GM18505 (cell line): ENCODE measurements at regions not wholly inside any gene's neighbourhood (a gene's known extent, or its start where the extent isn't known, plus 50 kb on each side); places are given as distances from the start of the nearest gene placed in this dataset.

Source experiments
- ATAC-seq: cut with Tn5 transposase; IDR thresholded peaks from one replicate; pipeline ENCODE4 v1.9.1; 2021; ENCODE audit not compliant: unreplicated experiment
- POLR2A ChIP-seq: IDR thresholded peaks from 4 replicates; pipeline ENCODE4 v1.6.1; 2011; ENCODE audit warnings: borderline replicate concordance; ENCODE audit not compliant: insufficient read depth, insufficient read length; ENCODE audit errors: extremely low read depth

- no peak for TF ChIP-seq POLR2A
- ATAC-seq, result no peak
These were observed 113.6 kb upstream of the CD180 start for GRCh38 chr5:67310169-67310568.

- ATAC-seq, result no peak
- no peak for TF ChIP-seq POLR2A
These were observed 112.5 kb upstream of the CD180 start for GRCh38 chr5:67308988-67309688.

GRCh38 chr5:67306965-67307607, 110.5 kb upstream of the CD180 start:
- ATAC-seq, result no peak
- no peak for TF ChIP-seq POLR2A

GRCh38 chr5:67305913-67306710, 109.5 kb upstream of the CD180 start:
- ATAC-seq, result no peak
- no peak for TF ChIP-seq POLR2A

- TF ChIP-seq POLR2A, result no peak
- no peak for ATAC-seq
These were observed 108.8 kb upstream of the CD180 start for GRCh38 chr5:67305401-67305800.

GRCh38 chr5:67303356-67303755, 106.8 kb upstream of the CD180 start:
- no peak for ATAC-seq
- no peak for TF ChIP-seq POLR2A

GRCh38 chr5:67301285-67301903, 104.8 kb upstream of the CD180 start:
- no peak for ATAC-seq
- TF ChIP-seq POLR2A, result no peak

- no peak for TF ChIP-seq POLR2A
- no peak for ATAC-seq
These were observed 103.7 kb upstream of the CD180 start for GRCh38 chr5:67300326-67300725.

GRCh38 chr5:67299231-67299735, 102.7 kb upstream of the CD180 start:
- ATAC-seq, result no peak
- no peak for TF ChIP-seq POLR2A

- no peak for ATAC-seq
- TF ChIP-seq POLR2A, result no peak
These were observed 101.4 kb upstream of the CD180 start for GRCh38 chr5:67297802-67298532.

GRCh38 chr5:67297376-67297775, 100.8 kb upstream of the CD180 start:
- ATAC-seq, result no peak
- no peak for TF ChIP-seq POLR2A

- no peak for ATAC-seq
- no peak for TF ChIP-seq POLR2A
These were observed 97.8 kb upstream of the CD180 start for GRCh38 chr5:67294266-67294938.

GRCh38 chr5:67293226-67293625, 96.6 kb upstream of the CD180 start:
- ATAC-seq, result no peak
- no peak for TF ChIP-seq POLR2A
